ENCODE measurements at regions not wholly inside any gene's neighbourhood (a gene's known extent, or its start where the extent isn't known, plus 50 kb on each side); places are given as distances from the start of the nearest gene placed in this dataset.

DNA sequence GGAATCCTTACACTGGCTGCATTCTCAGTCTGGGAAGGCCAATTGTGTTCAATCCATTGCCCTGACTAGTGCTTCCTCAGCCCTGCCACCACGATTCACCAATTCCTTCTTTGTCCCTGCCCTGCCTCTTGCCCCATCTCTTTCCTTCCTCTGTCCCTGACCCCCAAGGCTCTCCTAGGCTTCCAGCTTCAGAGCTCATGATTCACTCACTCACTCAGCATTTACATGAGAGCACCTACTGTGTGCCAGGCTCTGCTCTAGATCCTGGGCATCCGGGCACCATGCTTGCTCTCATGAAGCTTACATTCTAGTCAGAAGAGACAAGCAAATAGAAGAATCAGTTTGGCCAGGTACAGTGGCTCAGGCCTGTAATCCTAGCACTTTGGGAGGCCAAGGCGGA is 489.5 kb upstream of the JARID2 start:
- no peak for FAIRE-seq
- Histone ChIP-seq H3K4me2 (ENCODE audit: low read depth, low read length) (no peak overlapping the region), H3K9ac (ENCODE audit: insufficient read depth, low read depth, low read length) (no peak overlapping the region), H3K9me3 (ENCODE audit: low read length) (no peaks in the 10 kb centered on the region), H3K27ac (ENCODE audit: extremely low read length, insufficient read depth, low read length) (no peak overlapping the region), H3K4me3 (replicated peaks in 1 of 3; ENCODE audit: insufficient read depth in 1 of 3, low read depth in 2 of 3, low read length in 3 of 3) (no peak overlapping the region), H3K36me3 (replicated peaks in 1 of 2; ENCODE audit: control insufficient read depth in 1 of 2, insufficient read depth in 2 of 2, low read length in 2 of 2) (no peaks in the 10 kb centered on the region), H4K20me1 (ENCODE audit: insufficient read depth, low read length) (no peaks in the 10 kb centered on the region), H3K79me2 (ENCODE audit: insufficient read depth, low read length) (no peaks in the 10 kb centered on the region), H3K27me3 (ENCODE audit: control insufficient read depth in 1 of 2, insufficient read depth in 2 of 2, low read length in 2 of 2) (no peaks in the 10 kb centered on the region; a peak in 1 of 5 replicates), H2AFZ (ENCODE audit: low read length) (no peak overlapping the region), H3K4me1 (ENCODE audit: insufficient read depth, low read length) (0 out of 2 replicates have a peak, but pooled peaks cover under 1% of the 10 kb centered on the region)
- no peak for ATAC-seq
- POLR2A ChIA-PET: no interaction called here
- no peak for TF ChIP-seq SCMH1 (CRISPR knock-in tag; IDR thresholded peaks at IDR 0.05; ENCODE audit: borderline replicate concordance)
- 62% methylated on average over 3 of the region's 3 CpGs for WGBS (ENCODE audit: low lambda C conversion rate)
- no peak for DNase-seq (ENCODE audit: low spot score)
- intact Hi-C loops (cut with micrococcal nuclease; ENCODE audit: unreplicated experiment) (no loop called here), in situ Hi-C loops (cut with HindIII; ENCODE audit: extremely low pct_ligation_motif_present, low pct_unique_long_range_greater_than_20kb) (no loop called here)
- CTCF ChIA-PET (ENCODE audit: low intra/inter-chr PET ratio, low total read pairs): no interaction called here
- BruUV-seq (replicated peaks): no TSS peak

DNA sequence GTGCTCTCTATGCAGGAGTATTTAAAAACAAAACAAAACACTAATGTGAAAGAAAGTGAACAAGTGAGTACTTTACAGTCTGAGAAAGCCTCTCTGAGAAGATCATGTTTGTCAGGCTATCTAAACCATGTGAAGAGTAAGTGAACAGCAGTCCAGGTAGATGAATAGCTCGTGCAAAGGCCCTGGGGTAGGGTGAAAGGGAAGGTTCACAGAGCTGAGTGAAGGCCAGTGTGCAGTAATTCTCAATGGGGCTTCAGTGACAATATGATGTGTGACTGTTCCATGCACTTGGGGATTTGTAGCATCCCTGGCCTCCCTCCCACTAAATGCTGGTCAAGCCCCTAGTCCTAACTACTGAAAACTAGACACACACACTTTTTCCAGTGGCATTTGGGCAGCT is 488.9 kb upstream of the JARID2 start:
- Histone ChIP-seq H3K27ac (ENCODE audit: extremely low read length, insufficient read depth, low read length) (no peak overlapping the region), H3K27me3 (ENCODE audit: control insufficient read depth in 1 of 2, insufficient read depth in 2 of 2, low read length in 2 of 2) (no peaks in the 10 kb centered on the region; a peak in 1 of 5 replicates), H3K4me1 (ENCODE audit: insufficient read depth, low read length) (peaks cover 8% of the 10 kb centered on the region), H3K4me2 (ENCODE audit: low read depth, low read length) (no peak overlapping the region), H3K4me3 (replicated peaks in 1 of 3; ENCODE audit: insufficient read depth in 1 of 3, low read depth in 2 of 3, low read length in 3 of 3) (no peak overlapping the region), H3K9ac (ENCODE audit: insufficient read depth, low read depth, low read length) (no peak overlapping the region), H3K36me3 (replicated peaks in 1 of 2; ENCODE audit: control insufficient read depth in 1 of 2, insufficient read depth in 2 of 2, low read length in 2 of 2) (no peaks in the 10 kb centered on the region), H4K20me1 (ENCODE audit: insufficient read depth, low read length) (no peaks in the 10 kb centered on the region), H3K79me2 (ENCODE audit: insufficient read depth, low read length) (no peaks in the 10 kb centered on the region), H3K9me3 (ENCODE audit: low read length) (no peaks in the 10 kb centered on the region), H2AFZ (ENCODE audit: low read length) (no peak overlapping the region)
- WGBS (ENCODE audit: low lambda C conversion rate): 0% methylated on average over 1 of the region's 1 CpG
- ATAC-seq: no peak
- in situ Hi-C loops (cut with HindIII; ENCODE audit: extremely low pct_ligation_motif_present, low pct_unique_long_range_greater_than_20kb) (no loop called here), intact Hi-C loops (cut with micrococcal nuclease; ENCODE audit: unreplicated experiment) (no loop called here)
- no peak for FAIRE-seq
- TF ChIP-seq, protein P1, sequence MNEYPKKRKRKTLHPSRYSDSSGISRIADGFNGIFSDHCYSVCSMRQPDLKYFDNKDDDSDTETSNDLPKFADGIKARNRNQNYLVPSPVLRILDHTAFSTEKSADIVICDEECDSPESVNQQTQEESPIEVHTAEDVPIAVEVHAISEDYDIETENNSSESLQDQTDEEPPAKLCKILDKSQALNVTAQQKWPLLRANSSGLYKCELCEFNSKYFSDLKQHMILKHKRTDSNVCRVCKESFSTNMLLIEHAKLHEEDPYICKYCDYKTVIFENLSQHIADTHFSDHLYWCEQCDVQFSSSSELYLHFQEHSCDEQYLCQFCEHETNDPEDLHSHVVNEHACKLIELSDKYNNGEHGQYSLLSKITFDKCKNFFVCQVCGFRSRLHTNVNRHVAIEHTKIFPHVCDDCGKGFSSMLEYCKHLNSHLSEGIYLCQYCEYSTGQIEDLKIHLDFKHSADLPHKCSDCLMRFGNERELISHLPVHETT (CRISPR knock-in tag; conservative IDR thresholded peaks at IDR 0.05): no peak
- no peak for TF ChIP-seq CBX2 (IDR thresholded peaks at IDR 0.05; ENCODE audit: low read depth, low read length)
- no peak for TF ChIP-seq CBX2 (CRISPR knock-in tag; IDR thresholded peaks at IDR 0.05; ENCODE audit: low read depth)
- no peak for TF ChIP-seq TCF12 (IDR thresholded peaks at IDR 0.05)
- no peak for TF ChIP-seq TCF12 (CRISPR knock-in tag; IDR thresholded peaks at IDR 0.05)
- TF ChIP-seq ZNF614 (CRISPR knock-in tag; IDR thresholded peaks at IDR 0.05; ENCODE audit: borderline replicate concordance): no peak
- TF ChIP-seq ZNF619 (CRISPR knock-in tag; IDR thresholded peaks at IDR 0.05): no peak
- TF ChIP-seq, protein P2, sequence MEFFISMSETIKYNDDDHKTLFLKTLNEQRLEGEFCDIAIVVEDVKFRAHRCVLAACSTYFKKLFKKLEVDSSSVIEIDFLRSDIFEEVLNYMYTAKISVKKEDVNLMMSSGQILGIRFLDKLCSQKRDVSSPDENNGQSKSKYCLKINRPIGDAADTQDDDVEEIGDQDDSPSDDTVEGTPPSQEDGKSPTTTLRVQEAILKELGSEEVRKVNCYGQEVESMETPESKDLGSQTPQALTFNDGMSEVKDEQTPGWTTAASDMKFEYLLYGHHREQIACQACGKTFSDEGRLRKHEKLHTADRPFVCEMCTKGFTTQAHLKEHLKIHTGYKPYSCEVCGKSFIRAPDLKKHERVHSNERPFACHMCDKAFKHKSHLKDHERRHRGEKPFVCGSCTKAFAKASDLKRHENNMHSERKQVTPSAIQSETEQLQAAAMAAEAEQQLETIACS (CRISPR knock-in tag; IDR thresholded peaks at IDR 0.05): no peak
- TF ChIP-seq ZZZ3 (CRISPR knock-in tag; IDR thresholded peaks at IDR 0.05; ENCODE audit: borderline replicate concordance): no peak
- no peak for TF ChIP-seq ZFP82 (CRISPR knock-in tag; IDR thresholded peaks at IDR 0.05; ENCODE audit: borderline replicate concordance)
- no peak for TF ChIP-seq FOXO1 (CRISPR knock-in tag; IDR thresholded peaks at IDR 0.05)
- TF ChIP-seq, protein P3, sequence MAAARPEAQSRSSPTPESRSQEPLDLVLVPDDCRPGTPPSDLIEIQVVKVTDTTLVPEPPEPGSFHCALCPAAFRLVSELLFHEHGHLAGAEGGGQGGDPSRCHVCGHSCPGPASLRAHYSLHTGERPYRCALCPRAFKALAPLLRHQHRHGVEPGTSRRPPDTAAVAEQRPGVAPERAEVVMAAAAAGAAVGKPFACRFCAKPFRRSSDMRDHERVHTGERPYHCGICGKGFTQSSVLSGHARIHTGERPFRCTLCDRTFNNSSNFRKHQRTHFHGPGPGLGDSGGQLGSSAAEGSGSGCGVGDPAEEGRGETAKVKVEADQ (CRISPR knock-in tag; IDR thresholded peaks at IDR 0.05; ENCODE audit: borderline replicate concordance): no peak
- no peak for TF ChIP-seq NCOR1 (IDR thresholded peaks at IDR 0.05; ENCODE audit: borderline replicate concordance, low read length)
- TF ChIP-seq CAMTA2 (CRISPR knock-in tag; IDR thresholded peaks at IDR 0.05; ENCODE audit: borderline replicate concordance): no peak
- TF ChIP-seq, protein P4, sequence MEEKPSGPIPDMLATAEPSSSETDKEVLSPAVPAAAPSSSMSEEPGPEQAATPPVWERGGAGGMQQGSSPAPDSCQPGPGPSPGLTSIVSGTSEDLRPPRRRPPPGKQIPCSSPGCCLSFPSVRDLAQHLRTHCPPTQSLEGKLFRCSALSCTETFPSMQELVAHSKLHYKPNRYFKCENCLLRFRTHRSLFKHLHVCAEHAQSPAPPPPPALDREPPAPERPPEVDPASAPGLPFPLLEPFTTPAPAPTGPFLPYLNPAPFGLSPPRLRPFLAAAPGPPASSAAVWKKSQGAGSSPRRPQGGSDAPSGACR (CRISPR knock-in tag; IDR thresholded peaks at IDR 0.05): no peak
- POLR2A ChIA-PET: no interaction called here
- no peak for DNase-seq (ENCODE audit: low spot score)
- no TSS peak for BruUV-seq (replicated peaks)
- CTCF ChIA-PET (ENCODE audit: low intra/inter-chr PET ratio, low total read pairs): no interaction called here

Data from HepG2 (cell line).